HG03060 (cell line): ENCODE measurements at regions not wholly inside any gene's neighbourhood (a gene's known extent, or its start where the extent isn't known, plus 50 kb on each side); places are given as distances from the start of the nearest gene placed in this dataset.

Experiments used
- ATAC-seq: cut with Tn5 transposase; IDR thresholded peaks from one replicate; pipeline ENCODE4 v1.9.1; 2021; ENCODE audit warnings: low read depth, moderate number of reproducible peaks; ENCODE audit not compliant: unreplicated experiment

DNA sequence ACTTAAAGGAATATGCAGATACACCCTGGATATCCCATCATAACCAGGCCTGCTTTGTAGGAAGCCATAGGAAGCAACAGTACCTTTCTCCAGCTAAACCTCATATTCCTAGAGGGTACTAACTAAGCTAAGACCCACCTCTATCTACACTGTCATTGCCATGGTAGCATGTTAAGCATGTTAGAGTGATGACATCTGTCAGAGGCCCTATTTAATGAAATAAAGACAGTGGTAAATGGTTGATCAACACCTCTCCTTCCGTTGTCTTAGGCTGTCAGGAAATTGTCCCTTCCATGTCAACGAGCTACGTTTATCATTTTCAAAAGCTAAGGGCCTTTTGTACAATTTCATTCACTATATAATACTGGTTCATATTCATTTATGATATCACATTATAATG, 251.1 kb upstream of the PSMD7 start:
- ATAC-seq: no peak

DNA sequence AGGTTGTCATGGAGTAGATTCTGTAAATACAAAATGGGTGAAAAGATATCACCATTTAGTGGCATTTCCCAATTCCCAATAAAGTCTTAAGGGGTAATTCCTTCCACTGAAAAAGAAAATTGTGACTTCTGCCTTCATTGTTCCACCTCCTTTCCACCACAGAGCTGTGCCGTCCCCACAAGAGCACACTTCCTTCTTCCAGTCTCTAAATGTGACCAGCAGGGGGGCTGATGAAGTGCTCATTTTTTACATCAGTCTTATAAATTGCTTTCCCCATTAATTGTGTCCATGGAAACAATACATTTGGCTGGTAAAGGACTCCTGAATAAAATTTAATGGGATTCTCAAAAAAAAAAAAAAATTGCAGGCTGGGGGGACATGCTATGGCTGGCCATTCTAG, 260.8 kb upstream of the PSMD7 start:
- no peak for ATAC-seq

DNA sequence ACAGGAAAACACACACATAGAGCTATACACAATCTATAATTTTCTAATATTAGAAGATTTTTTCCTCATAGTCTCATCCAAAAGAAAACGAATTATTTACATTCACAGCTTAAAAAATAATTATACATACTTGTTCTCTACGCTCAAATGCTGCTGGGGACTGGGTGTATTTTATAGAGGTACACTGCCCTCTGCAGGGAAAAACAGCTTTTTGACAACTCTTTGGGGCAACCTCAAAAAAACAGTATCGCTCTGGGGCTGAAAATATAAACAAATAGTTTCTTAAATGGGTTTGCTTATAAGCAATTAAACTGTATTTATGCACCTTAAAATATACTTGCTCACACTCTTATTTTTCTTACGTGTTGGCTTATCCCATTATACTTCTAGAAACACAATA, 261.8 kb upstream of the PSMD7 start:
- no peak for ATAC-seq

DNA sequence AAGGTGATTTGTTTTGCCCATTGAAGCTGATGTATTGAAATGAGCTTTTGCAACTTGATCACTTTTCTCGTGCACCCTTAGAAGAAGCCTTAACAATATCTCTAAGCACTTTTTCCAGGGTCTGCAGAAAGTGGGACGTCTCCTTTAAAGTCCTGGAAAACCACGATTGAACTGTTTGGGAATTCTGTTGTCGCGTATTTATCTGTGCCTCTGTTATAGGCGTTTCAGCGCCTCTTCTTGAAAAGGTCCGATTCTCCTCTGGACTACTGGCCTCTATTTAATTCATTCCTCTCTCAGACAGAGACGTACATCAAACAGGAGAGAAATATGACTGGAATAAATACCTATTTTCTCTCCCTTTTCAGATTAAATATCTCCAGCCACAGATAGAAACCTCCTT, 262.4 kb upstream of the PSMD7 start:
- no peak for ATAC-seq

DNA sequence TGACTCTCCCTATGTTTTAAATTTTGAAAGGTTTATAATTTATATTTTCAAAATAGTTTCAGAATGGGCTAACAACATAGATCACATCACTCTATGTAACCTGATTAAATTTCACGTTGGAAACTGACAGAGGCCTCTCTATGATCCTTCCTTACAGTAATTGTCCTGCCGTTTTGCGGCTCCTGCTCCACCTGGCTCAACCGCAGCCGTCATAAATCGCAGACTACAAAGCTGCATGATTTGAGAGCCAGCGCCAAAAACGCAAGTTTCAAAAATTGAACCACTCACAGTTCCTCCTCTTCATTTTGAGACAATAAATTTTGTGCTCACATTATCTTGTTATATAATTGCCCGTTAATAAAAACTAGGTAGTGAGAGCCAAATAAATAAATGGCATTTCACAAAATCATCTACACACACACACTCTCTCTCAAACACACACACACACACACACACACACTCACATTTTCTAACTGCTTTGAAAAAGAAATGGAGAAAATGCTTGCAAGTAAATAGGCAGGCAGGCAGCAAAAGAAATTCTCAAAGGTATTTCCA, 263.1 kb upstream of the PSMD7 start:
- ATAC-seq: no peak

DNA sequence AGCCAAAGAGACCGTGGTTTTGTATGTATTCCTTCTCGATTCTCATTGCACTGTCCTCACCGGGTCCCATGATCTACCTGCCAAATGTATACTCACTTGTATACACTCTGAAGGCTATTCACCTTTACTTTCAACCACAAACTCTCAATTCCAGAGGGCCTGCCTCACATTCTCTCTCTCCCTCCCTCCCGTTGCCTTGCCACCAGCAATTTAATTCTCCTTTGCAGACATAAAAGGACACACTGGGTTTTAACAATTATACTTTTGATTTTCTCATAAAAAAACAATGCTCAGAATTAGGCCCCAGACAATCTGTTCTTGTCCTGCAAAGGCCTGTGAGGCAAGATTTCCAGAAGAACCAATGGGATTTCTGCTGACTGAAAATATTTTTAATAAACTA, 265.1 kb upstream of the PSMD7 start:
- no peak for ATAC-seq

DNA sequence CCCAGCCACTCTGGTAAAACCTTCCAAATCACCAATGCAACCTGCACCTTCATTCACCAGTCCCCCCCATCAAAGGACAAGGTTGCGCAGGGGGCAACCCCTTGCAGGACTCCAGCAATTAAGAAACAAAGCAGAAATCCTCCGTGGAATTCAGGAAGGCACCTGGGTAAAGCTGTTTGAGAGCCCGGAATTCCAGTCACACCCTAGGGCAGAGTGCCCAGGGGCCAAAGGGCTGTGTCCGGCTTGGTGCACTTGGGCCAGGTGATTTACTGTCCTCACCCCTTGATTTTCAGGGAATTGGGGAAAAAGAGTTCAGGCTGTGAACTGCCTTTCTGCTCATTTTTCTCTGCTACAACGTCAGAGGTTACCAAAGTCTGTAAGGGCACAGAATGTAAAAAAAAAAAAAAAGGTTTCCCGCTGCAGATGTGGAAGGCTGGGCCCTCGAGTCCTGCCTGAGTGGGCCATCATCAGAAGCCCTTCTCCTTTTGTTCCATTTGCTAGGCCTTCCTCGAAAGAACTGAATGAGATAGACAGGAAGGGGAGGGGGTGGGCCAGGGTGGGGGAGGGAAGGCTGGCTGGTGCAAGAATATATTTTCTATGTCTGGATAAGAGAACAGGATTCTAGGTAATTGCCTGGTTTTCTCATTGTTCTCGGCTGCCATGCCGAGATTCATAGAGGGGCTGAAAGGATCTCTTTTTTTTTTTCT, 266.5 kb upstream of the PSMD7 start:
- ATAC-seq: no peak

DNA sequence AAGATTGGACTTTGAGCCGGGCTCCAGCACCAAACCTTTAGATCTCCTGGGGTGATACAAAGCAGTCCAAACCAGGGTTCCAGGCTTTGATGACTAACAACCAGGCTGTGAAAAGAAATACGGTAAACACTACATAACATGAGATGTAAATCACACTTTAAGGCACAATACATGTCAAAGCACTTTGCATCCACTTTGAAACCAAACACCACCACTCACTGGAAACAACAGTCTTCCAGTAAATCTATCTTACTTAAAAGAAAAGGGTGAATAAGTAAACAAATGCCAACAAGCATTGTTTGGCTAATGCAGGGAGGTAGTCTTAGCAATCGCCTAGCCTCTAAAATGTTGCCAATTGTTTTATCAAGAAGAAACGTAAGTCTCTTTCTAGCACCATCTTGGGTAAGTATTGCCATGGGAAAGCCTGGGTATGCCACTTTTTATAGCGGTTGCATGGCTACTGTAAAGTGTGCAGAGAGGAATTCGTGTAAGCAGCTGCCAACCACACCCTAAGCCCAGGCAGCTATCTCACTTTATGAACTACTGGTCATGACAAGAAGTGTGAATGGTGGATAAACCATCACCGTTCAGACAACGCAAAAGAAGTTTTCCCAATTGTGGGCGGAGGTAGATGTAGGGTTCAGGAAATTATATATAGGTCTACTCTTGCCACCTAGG, 267.4 kb upstream of the PSMD7 start:
- ATAC-seq: no peak

DNA sequence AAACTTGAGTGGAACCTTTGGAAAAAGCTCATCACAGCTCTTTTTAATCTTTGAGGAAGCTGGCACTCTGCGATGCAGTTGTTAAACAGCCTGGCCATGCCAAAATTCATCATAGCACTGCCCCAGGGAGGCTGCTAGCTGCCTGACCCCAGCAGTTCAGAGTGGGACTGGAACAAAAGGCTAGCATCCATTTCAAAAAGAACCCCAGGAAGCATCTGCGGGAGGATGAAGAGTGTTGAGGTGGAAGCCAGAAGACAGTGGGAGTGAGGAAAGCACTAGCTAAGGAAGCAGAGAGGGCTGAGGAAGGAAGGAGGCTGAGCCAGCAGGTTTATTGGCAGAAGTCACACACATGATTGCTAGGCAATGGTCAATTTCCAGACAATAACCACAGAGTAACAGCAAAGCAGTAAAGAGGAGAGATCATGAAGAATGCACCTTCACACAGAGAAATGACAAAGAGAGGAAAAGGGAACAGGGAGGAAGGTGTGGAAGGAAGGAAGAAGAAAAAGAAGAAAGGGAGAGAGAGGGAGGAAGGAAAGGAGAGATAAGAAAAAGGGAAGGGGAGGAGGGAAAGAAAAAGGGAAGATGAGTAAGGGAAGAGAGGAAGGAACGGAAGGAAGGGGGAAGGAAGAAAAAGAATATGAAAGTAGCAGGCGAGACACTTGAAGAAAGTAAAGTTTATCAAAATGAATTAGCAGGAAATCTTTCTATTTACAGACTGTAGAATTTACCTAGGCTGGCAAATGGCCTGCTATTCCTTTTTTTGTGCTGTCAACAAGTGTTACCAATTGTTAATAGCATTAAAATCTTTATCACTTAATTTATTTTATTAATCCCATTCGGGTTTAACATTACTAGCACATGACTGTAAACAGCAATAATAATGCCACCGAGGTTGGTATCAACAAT, 270.0 kb upstream of the PSMD7 start:
- no peak for ATAC-seq

DNA sequence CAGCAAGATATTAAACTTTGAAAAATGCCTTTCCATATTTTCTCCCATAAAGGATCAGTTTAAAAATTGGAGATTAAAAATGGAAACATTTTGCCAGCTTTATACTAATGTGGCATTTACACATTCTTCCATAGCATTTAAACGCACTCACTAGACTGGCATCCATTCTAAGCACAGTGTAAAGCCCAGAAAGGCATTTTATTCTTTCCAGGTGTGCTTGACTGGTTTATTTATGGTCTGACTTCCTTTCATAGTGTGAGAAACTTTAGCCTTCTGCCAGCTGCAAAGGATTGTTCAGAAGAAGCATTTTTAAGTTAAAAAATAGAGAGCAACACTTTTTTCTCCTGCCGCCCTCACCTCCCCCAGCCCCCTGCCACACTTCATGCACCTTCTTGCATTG, 271.7 kb upstream of the PSMD7 start:
- no peak for ATAC-seq

DNA sequence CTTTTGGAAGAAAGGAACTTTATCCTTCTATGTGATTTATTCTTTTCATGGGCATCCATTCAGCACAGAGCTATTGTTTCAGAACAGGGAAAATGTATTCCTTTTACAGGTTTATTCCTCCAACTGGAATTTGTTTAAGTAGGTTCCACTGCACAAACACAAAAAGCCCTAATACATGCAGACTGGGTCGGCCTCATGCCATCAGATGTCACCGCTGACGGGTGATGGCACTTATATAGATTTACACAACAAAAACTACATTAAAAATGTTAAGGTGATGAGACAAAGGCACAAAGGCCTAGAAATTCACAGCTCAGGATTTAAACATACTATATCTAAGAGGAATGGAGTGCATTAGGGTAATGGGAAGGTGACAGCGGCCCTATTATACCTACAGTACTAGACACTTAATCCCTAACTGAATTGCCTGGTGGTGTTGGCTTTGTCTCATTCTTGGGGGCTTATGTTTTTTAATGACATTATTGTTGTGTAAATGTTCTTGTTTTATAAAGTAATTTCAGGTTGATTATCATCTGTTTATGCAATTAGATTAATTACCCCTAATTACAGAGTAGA, 276.4 kb upstream of the PSMD7 start:
- ATAC-seq: no peak

DNA sequence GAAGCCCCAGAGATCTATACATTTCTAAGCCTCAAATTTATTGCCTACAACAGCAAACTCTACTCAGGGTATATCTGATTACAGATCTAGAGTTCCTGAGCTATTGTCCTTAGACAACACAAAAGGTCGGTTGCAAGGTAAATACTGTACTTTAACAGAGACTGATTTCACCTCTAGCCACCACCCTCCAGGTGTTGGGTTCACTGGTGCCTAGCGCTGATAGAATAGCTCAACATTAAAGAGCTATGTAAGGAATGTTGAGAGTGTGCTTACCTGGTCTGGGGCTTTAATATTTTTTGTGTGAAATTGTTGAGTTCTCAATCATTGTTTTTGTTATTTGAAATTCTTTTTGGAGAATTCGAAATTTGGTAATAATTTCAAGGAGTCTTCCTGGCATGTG, 277.0 kb upstream of the PSMD7 start:
- no peak for ATAC-seq

DNA sequence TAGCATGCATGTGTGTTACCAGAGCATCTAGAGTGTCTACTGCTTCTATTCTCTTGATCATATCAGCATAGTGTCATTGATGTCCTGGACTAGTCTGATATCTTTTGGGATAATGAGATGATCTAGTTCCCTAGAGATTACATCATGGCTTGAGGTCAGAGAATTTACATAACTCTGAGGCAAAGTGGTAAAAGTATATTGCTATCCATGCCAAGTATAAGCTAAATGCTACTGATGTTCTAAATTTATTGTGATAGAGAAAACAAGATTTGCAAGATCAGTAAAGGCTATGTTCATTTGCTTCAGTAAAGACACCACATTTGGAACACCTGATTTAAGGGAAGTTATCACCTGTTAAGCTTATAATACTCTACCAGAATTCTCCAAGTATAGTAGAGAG, 280.7 kb upstream of the PSMD7 start:
- no peak for ATAC-seq

DNA sequence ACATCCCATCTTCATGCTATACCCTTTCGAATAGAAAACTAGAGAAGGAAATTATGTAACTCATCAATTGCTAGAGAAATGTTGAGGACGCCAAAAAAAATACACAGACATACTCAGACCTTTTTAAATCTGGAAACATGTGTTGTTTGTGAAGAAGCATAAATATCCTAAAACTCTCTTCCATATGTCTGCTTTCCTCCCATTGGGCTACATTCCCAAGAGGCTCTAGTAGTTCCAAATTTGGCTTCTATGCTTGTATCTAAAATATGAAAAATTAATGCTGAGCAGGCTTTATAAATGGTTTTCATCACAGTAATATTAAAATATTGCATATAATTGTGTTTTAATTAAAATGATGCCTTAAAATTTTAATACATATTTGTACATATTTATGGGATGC, 297.9 kb upstream of the PSMD7 start:
- no peak for ATAC-seq

DNA sequence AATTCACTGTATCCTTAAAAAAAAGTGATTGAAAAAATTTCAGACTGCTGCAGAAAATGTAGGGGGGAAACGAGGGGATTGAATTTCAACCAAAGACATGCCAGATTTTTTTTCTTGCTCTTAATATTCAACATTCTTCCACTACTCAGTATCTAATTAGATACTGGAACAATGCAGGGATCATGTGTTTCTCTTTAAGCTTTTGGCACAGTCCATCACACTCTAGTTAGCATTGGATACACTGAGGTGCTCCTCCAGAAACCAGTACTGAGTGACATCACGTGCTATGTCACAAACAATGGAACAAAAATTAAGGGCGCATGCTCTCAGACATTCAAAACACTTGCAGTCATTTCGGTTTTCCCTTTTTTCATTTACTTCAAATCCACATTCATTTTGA, 298.6 kb upstream of the PSMD7 start:
- no peak for ATAC-seq

DNA sequence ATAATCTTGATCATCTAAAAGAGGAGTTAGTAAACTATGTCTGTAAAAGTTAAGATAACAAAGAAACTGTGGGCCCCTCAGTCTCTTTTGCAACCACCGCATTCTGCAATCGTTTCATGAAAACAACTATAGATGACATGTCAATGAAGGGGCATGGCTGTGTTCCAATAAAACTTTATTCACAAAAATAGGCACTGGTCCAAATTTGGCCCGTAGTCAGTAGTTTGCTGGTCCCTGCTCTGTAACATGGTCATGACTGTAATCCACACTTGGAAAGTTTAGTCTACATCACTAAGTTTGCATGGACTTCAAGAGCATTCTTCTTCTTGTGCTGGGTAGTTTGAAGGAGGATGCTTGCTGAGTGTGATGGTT, 299.3 kb upstream of the PSMD7 start:
- no peak for ATAC-seq

DNA sequence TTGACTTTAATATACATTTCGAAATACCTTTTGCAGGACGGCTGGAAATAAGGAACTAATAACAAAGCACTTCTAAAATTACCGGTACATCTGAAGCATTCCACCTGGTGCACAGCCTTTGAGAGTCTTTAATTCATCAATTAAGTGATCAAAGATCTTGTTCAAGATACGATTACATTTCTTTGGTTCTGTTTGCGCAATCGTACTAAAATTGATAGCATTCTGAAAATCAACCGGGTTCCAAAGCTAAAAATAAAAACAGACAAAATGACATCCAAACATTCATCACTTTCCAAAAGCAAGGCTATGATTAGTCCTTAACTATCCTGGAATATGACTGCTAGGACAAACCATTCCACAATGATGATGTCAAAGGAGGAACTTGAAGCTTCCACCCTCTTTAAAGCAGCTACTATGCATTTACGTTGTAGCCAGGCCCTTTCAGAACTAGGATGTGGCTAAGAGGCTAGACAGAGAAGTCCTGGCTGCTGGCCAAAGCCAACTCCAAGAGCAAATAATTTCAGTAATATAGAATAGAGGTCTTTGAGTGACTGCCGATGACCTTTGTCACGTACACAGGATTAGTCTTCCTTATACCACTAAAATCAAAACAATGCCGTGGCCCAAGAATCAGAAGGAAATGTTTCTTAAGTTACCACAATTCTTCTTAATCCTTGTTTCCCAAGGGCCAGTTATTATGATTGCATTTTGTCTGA, 299.8 kb upstream of the PSMD7 start:
- ATAC-seq: no peak

DNA sequence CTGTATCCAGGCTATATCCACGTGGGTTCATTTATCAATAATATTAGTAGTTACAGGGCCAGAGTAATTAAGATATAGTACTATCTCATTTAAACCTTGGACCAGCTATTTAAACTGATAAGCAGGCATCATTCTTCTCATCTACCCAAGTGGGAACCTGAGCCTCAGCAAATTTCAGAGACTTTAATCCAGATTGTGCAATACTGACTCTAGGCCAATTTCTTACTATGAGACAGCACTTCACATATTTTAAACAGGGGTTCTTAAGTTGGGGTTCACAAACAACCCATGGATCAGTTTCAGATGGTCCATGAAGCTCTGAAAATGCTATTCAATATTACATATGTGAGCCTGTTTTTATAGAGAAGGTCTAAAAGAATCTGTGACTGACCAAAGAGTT, 302.7 kb upstream of the PSMD7 start:
- ATAC-seq: no peak

DNA sequence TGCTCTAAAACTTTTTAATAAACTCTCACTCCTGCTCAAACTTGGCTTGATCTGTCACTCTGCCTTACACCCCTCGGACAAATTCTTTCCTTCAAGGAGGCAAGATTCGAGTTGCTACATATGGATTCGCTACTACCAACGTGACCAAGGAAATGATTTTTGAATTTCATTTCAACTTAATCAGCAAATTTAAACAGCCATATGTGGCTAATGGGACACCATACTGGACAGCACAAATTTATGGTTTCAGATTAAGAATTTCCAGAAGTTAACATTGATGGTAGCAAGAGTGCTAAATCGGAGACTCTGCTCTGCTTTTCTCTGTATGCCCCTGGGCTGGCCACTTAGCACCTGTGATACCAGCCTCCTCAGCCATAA, 318.2 kb upstream of the PSMD7 start:
- ATAC-seq: no peak

DNA sequence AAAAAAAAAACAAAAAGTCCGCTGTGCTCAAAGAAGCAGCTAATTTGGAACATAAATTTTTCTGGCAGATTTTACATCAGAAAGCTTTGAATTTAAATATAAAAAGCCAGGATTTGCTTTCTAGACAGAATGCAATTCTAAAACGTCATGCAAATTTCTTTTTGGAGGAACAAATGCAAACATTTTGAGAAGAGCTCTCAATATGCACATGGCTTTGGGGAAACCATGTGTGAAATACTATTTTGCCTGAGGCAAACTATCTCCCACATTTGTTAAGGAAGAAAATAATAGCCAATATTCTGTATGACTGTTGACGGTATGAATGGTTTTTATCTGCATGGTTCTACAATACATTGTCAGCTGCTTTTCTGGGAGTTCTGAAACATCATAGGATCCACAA, 320.0 kb upstream of the PSMD7 start:
- no peak for ATAC-seq
